ENCODE measurements at regions not wholly inside any gene's neighbourhood (a gene's known extent, or its start where the extent isn't known, plus 50 kb on each side); places are given as distances from the start of the nearest gene placed in this dataset.

DNA sequence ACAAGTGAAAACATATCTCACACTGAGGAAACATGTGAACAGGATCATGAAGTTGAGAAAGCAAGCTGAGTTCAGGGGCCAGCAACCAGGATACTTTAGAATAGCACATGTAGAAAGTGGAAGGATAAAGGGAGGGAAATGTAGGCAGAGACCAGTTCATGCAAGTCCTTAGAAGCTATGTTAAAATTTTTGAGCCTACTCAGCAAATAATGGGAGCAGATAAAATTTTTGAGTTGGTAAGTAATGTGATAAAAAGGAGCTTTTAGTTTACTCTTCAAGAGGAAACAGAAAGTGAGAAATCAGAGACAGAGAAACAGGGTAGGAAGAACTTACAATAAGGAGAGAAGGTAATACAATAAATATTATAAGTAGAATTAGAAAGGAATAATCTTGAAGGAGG, 105.6 kb upstream of the ZBTB20 start:
- TF ChIP-seq POLR2A (IDR thresholded peaks at IDR 0.05) = no peak
- TF ChIP-seq, protein P1, sequence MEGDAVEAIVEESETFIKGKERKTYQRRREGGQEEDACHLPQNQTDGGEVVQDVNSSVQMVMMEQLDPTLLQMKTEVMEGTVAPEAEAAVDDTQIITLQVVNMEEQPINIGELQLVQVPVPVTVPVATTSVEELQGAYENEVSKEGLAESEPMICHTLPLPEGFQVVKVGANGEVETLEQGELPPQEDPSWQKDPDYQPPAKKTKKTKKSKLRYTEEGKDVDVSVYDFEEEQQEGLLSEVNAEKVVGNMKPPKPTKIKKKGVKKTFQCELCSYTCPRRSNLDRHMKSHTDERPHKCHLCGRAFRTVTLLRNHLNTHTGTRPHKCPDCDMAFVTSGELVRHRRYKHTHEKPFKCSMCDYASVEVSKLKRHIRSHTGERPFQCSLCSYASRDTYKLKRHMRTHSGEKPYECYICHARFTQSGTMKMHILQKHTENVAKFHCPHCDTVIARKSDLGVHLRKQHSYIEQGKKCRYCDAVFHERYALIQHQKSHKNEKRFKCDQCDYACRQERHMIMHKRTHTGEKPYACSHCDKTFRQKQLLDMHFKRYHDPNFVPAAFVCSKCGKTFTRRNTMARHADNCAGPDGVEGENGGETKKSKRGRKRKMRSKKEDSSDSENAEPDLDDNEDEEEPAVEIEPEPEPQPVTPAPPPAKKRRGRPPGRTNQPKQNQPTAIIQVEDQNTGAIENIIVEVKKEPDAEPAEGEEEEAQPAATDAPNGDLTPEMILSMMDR (IDR thresholded peaks at IDR 0.05 in 4 of 5, conservative IDR thresholded peaks at IDR 0.05 in 1 of 5) = no peak
